IPS DF 4.7 (cell line): ENCODE measurements at regions not wholly inside any gene's neighbourhood (a gene's known extent, or its start where the extent isn't known, plus 50 kb on each side); places are given as distances from the start of the nearest gene placed in this dataset.

ENCODE experiments used
- DNase-seq: peaks from one replicate; pipeline ENCODE4 v3.0.0-alpha.2; 2013; ENCODE audit warnings: low spot score; ENCODE audit errors: extremely low read depth

GRCh38 chr2:128736689-128737545 is 418.2 kb upstream of the HS6ST1 start:
- peak; percentile 72 for DNase-seq

GRCh38 chr2:128737546-128737826 is 418.8 kb upstream of the HS6ST1 start:
- DNase-seq, result no peak

- DNase-seq, result no peak
Measured at GRCh38 chr2:128738446-128739110, 419.9 kb upstream of the HS6ST1 start.

GRCh38 chr2:128742467-128742866 is 423.8 kb upstream of the HS6ST1 start:
- DNase-seq, result no peak

GRCh38 chr2:128745946-128746345 is 427.3 kb upstream of the HS6ST1 start:
- DNase-seq, result no peak

- no peak for DNase-seq
Measured at GRCh38 chr2:128746356-128746755, 427.7 kb upstream of the HS6ST1 start.

DNA sequence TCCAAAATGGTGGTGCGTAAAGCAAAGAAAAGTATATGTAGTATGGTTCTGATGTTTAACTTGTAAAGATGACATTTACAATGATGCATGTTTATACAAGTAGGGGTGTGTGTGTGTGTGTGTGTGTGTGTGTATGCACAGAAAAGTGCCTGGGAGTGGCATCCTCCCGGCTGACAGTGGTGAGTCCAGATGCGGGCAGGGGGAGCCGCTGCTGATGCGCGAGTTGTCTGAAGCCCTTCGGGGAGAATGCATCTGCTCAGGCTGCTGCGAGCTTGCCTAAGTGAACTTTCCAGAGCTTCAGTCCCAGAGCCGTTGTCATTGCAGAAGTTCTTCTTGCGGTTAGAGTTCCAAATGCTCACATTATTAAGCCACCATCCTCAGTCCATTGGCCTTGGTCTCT is 429.7 kb upstream of the HS6ST1 start:
- no peak for DNase-seq

DNA sequence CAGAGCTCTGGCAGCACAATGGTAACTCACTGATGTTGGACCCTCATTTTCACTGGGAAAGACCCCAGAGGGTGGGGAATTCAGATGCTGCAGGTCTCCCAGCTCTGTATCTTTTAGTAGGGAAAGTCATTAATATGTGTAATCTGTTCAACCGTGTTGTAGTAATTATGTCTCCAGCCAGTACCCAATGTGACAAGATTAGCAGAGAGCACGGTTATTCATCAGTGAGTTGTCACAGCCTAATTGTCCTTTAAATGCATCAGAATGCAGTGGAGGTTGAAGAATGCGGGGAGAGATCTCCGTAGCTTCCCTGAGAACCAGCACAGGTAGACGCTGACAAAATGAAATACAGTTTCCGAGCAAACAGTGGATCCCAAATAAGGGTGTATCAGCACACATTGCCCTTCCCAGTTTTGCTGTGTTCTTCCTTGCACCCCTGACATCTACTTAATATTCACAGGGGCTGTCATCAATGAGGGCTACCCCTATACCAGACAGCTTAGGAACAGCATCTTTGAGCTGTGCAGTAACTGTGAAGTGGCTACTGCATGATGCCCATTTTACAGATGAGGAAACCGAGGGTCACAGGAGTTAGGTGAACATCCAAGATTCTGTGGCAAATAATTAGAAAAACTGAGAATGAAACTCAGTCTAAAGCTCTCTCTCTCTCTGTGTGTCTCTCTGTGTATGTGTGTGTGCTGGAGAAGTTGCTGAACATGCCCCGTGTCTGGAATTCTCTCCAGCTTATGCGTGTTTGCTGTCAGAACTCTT is 430.4 kb upstream of the HS6ST1 start:
- no peak for DNase-seq

- DNase-seq, result no peak
Measured at GRCh38 chr2:128750328-128751165, 431.9 kb upstream of the HS6ST1 start.

GRCh38 chr2:128751746-128752145 is 433.1 kb upstream of the HS6ST1 start:
- DNase-seq, result no peak

- DNase-seq, result no peak
Measured at GRCh38 chr2:128752691-128753263, 434.1 kb upstream of the HS6ST1 start.

- DNase-seq, result no peak
Measured at GRCh38 chr2:128753321-128753720, 434.7 kb upstream of the HS6ST1 start.

GRCh38 chr2:128753800-128754199 is 435.1 kb upstream of the HS6ST1 start:
- no peak for DNase-seq

DNA sequence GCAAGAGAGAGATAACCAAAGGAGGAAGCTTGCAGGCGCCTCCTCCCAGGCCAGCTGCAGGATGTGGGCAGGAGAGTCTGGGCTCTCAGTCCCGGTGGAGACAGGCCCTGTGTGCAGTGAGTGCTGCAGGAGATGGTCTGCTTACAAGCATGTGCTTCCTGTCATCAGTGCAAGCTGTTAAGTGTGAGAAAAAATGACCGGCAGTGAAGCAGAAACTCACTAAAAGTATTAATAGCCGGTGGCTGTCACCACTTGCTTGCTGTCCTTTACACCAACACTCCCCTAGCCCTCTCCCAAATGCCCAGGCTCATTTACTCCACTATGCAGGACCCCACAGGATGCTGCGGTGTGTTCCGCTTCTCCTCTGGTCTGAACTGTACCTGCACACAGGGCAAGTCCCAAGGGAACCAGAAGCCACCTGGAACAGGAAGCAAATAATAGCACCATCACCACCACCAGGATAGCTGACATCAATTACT is 435.6 kb upstream of the HS6ST1 start:
- DNase-seq, result no peak

- DNase-seq, result no peak
Measured at GRCh38 chr2:128755695-128756364, 437.2 kb upstream of the HS6ST1 start.

- no peak for DNase-seq
Measured at GRCh38 chr2:128756365-128756717, 437.7 kb upstream of the HS6ST1 start.

GRCh38 chr2:128765811-128766210 is 447.1 kb upstream of the HS6ST1 start:
- DNase-seq, result no peak

GRCh38 chr2:128768041-128768440 is 449.4 kb upstream of the HS6ST1 start:
- no peak for DNase-seq

GRCh38 chr2:128769457-128770142 is 450.9 kb upstream of the HS6ST1 start:
- no peak for DNase-seq
